GM23338 (cell line): ENCODE measurements at regions not wholly inside any gene's neighbourhood (a gene's known extent, or its start where the extent isn't known, plus 50 kb on each side); places are given as distances from the start of the nearest gene placed in this dataset.

Source experiments
- CREB1 ChIP-seq: fragments of 250-450 bp; sonication (Bioruptor Pico); IDR thresholded peaks from 2 replicates; pipeline ENCODE4 v1.5.0; 2020; ENCODE audit warnings: low read depth, mild to moderate bottlenecking, moderate library complexity
- EZH2 ChIP-seq: fragments of 200-600 bp; sonication (generic); IDR thresholded peaks from one replicate; pipeline ENCODE4 v1.8.0; 2017; ENCODE audit warnings: antibody characterized with exemption, mild to moderate bottlenecking, low read depth; ENCODE audit not compliant: unreplicated experiment
- EZH2phosphoT487 ChIP-seq: fragments of 200-600 bp; sonication (generic); IDR thresholded peaks from one replicate; pipeline ENCODE4 v1.8.1; 2018; ENCODE audit warnings: antibody characterized with exemption; ENCODE audit not compliant: unreplicated experiment
- TF ChIP-seq, protein P1 (sequence below), 2 experiments: fragments of 200-600 bp in 1 of 2; sonication (generic) in 1 of 2; conservative IDR thresholded peaks; 2 replicates each; pipeline versions ENCODE4 v1.5.1 to v1.6.1; 2016 to 2017; ENCODE audit warnings: antibody characterized with exemption in 2 of 2, low read depth in 2 of 2, mild to moderate bottlenecking in 2 of 2, moderate library complexity in 1 of 2
- TF ChIP-seq, protein P2 (sequence below): IDR thresholded peaks from one replicate; pipeline ENCODE4 v1.6.1; 2018; ENCODE audit warnings: antibody characterized with exemption; ENCODE audit not compliant: unreplicated experiment

DNA sequence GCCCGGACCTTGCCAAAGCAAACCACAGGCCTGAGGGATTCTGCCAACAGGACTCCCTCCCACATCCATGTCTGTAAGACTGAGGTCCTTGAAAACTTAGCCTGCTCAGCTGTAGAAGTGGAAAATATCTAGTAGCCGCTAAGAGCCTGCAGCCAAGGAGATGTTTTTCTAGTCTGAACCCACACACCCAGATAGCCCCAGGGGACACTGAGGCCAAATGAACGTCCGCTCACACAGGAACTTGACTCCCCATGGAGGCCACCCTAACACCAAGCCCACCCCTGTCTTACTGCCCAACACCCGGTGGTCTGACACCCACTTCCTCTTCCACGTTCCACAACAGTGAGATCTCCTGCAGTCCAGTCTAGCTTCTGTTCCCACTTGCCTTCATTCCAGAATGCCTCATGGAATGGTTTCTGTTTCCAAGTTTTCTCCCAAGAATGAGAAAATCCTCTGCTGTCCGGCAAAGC, 174.8 kb downstream of the PLPP3 start:
- TF ChIP-seq, protein P1, sequence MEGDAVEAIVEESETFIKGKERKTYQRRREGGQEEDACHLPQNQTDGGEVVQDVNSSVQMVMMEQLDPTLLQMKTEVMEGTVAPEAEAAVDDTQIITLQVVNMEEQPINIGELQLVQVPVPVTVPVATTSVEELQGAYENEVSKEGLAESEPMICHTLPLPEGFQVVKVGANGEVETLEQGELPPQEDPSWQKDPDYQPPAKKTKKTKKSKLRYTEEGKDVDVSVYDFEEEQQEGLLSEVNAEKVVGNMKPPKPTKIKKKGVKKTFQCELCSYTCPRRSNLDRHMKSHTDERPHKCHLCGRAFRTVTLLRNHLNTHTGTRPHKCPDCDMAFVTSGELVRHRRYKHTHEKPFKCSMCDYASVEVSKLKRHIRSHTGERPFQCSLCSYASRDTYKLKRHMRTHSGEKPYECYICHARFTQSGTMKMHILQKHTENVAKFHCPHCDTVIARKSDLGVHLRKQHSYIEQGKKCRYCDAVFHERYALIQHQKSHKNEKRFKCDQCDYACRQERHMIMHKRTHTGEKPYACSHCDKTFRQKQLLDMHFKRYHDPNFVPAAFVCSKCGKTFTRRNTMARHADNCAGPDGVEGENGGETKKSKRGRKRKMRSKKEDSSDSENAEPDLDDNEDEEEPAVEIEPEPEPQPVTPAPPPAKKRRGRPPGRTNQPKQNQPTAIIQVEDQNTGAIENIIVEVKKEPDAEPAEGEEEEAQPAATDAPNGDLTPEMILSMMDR (conservative IDR thresholded peaks at IDR 0.05; ENCODE audit: low read depth in 2 of 2), result no peak
- TF ChIP-seq CREB1 (CRISPR knock-in tag), result no peak
- TF ChIP-seq, protein P2, sequence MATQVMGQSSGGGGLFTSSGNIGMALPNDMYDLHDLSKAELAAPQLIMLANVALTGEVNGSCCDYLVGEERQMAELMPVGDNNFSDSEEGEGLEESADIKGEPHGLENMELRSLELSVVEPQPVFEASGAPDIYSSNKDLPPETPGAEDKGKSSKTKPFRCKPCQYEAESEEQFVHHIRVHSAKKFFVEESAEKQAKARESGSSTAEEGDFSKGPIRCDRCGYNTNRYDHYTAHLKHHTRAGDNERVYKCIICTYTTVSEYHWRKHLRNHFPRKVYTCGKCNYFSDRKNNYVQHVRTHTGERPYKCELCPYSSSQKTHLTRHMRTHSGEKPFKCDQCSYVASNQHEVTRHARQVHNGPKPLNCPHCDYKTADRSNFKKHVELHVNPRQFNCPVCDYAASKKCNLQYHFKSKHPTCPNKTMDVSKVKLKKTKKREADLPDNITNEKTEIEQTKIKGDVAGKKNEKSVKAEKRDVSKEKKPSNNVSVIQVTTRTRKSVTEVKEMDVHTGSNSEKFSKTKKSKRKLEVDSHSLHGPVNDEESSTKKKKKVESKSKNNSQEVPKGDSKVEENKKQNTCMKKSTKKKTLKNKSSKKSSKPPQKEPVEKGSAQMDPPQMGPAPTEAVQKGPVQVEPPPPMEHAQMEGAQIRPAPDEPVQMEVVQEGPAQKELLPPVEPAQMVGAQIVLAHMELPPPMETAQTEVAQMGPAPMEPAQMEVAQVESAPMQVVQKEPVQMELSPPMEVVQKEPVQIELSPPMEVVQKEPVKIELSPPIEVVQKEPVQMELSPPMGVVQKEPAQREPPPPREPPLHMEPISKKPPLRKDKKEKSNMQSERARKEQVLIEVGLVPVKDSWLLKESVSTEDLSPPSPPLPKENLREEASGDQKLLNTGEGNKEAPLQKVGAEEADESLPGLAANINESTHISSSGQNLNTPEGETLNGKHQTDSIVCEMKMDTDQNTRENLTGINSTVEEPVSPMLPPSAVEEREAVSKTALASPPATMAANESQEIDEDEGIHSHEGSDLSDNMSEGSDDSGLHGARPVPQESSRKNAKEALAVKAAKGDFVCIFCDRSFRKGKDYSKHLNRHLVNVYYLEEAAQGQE, result no peak
- no peak for TF ChIP-seq EZH2
- no peak for TF ChIP-seq EZH2phosphoT487
